ENCODE measurements at regions not wholly inside any gene's neighbourhood (a gene's known extent, or its start where the extent isn't known, plus 50 kb on each side); places are given as distances from the start of the nearest gene placed in this dataset.
A peak's percentile ranks its signal among the peaks of the same experiment; 100 is the strongest.

- H3K4me3 ChIP-seq (ENCODE audit: low read depth, low read length) = no peak overlapping the region
- no peak for TF ChIP-seq CTCF (IDR thresholded peaks at IDR 0.05; ENCODE audit: low read depth, low read length, missing control alignments)
- DNase-seq (ENCODE audit: low read depth) = no peak
Observed at GRCh38 chr9:7367726-7368125, 431.9 kb downstream of the DMAC1 start.

- no peak overlapping the region for H3K4me3 ChIP-seq (ENCODE audit: low read depth, low read length)
- no peak for DNase-seq (ENCODE audit: low read depth)
- no peak for TF ChIP-seq CTCF (IDR thresholded peaks at IDR 0.05; ENCODE audit: low read depth, low read length, missing control alignments)
Observed at GRCh38 chr9:7366121-7366520, 433.5 kb downstream of the DMAC1 start.

GRCh38 chr9:7363777-7364477 lies 435.7 kb downstream of the DMAC1 start:
- no peak for DNase-seq (ENCODE audit: low read depth)
- no peak overlapping the region for H3K4me3 ChIP-seq (ENCODE audit: low read depth, low read length)
- no peak for TF ChIP-seq CTCF (IDR thresholded peaks at IDR 0.05; ENCODE audit: low read depth, low read length, missing control alignments)

- DNase-seq (ENCODE audit: low read depth) = no peak
- TF ChIP-seq CTCF (IDR thresholded peaks at IDR 0.05; ENCODE audit: low read depth, low read length, missing control alignments) = peak; percentile 28
Observed at GRCh38 chr9:7360513-7360912, 439.1 kb downstream of the DMAC1 start.

GRCh38 chr9:7358876-7359275 lies 440.7 kb downstream of the DMAC1 start:
- no peak for TF ChIP-seq CTCF (IDR thresholded peaks at IDR 0.05; ENCODE audit: low read depth, low read length, missing control alignments)
- no peak for DNase-seq (ENCODE audit: low read depth)
- H3K4me3 ChIP-seq (ENCODE audit: low read depth, low read length) = no peak overlapping the region

More at GRCh38 chr9:7360513-7360912, 439.1 kb downstream of the DMAC1 start:
- H3K4me3 ChIP-seq (ENCODE audit: low read depth, low read length) = no peak overlapping the region

GRCh38 chr9:7354704-7355103 lies 444.9 kb downstream of the DMAC1 start:
- TF ChIP-seq CTCF (IDR thresholded peaks at IDR 0.05; ENCODE audit: low read depth, low read length, missing control alignments) = no peak
- no peak for DNase-seq (ENCODE audit: low read depth)
- H3K4me3 ChIP-seq (ENCODE audit: low read depth, low read length) = no peak overlapping the region

GRCh38 chr9:7348692-7349091 lies 450.9 kb downstream of the DMAC1 start:
- DNase-seq (ENCODE audit: low read depth) = no peak
- TF ChIP-seq CTCF (IDR thresholded peaks at IDR 0.05; ENCODE audit: low read depth, low read length, missing control alignments) = no peak

More at GRCh38 chr9:7348692-7349091, 450.9 kb downstream of the DMAC1 start:
- H3K4me3 ChIP-seq (ENCODE audit: low read depth, low read length) = no peak overlapping the region

Data from GM12864 (cell line).